Lower leg skin (tissue), 3 donors: ENCODE measurements at regions not wholly inside any gene's neighbourhood (a gene's known extent, or its start where the extent isn't known, plus 50 kb on each side); places are given as distances from the start of the nearest gene placed in this dataset.

ENCODE experiments used
- POLR2A ChIP-seq, 2 donors: fragments of 450-650 bp; IDR thresholded peaks; one replicate each; pipeline ENCODE4 v1.6.1; 2016 to 2017; ENCODE audit warnings: antibody characterized with exemption in 2 of 2, mild to moderate bottlenecking in 1 of 2, moderate library complexity in 1 of 2
- TF ChIP-seq, protein P1 (sequence below), 3 donors: fragments of 450-650 bp; IDR thresholded peaks; one replicate each; pipeline ENCODE4 v1.5.1; 2016; ENCODE audit warnings: antibody characterized with exemption in 3 of 3, mild to moderate bottlenecking in 3 of 3, moderate library complexity in 2 of 3

DNA sequence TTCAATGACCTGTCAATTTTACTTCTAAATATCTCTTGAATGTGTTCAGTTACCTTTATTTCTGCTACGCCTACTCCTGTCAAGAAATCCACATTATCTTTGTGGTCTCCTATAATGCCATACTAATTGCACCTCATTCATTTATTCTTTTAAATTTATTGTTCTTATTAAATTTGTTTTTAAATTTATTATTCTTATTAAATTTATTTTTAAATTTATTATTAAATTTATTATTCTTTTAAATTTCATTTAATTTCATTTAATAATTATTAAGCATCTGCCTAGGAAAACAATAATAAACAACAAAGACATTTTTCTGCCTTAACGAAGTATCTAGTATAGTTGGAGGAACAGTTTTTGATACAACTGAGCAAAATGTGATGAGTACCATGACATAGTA lies 211.7 kb downstream of the ZPLD1 start:
- TF ChIP-seq POLR2A (IDR thresholded peaks at IDR 0.05): no peak
- TF ChIP-seq, protein P1, sequence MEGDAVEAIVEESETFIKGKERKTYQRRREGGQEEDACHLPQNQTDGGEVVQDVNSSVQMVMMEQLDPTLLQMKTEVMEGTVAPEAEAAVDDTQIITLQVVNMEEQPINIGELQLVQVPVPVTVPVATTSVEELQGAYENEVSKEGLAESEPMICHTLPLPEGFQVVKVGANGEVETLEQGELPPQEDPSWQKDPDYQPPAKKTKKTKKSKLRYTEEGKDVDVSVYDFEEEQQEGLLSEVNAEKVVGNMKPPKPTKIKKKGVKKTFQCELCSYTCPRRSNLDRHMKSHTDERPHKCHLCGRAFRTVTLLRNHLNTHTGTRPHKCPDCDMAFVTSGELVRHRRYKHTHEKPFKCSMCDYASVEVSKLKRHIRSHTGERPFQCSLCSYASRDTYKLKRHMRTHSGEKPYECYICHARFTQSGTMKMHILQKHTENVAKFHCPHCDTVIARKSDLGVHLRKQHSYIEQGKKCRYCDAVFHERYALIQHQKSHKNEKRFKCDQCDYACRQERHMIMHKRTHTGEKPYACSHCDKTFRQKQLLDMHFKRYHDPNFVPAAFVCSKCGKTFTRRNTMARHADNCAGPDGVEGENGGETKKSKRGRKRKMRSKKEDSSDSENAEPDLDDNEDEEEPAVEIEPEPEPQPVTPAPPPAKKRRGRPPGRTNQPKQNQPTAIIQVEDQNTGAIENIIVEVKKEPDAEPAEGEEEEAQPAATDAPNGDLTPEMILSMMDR (IDR thresholded peaks at IDR 0.05): no peak
